ENCODE measurements at regions not wholly inside any gene's neighbourhood (a gene's known extent, or its start where the extent isn't known, plus 50 kb on each side); places are given as distances from the start of the nearest gene placed in this dataset.
"Not testable (repeated sequence)": the region's sequence is repeated elsewhere in the genome, so short reads cannot be mapped to it uniquely, and the experiment has no call there.

DNA sequence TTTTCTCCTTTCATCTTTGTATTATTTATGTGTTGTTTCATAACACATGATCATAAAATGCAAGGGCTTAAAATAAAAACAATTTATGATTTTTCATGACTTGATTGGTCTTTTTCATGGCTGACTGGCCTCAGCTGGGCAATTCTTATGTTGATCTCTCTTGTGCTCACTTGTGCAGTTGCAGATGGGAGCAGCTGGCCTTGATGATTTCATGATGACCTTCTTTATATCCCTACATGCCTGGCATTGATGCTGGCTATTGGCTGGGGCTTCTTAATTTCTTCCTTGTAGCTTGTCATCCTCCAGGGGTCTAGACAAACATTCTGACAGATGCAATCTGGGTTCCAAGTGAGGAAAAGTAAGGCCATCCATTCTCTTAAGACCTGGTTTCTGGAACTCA, 1832.8 kb upstream of the FLRT2 start:
- no peak for DNase-seq (ENCODE audit: low read depth in 2 of 2)

DNA sequence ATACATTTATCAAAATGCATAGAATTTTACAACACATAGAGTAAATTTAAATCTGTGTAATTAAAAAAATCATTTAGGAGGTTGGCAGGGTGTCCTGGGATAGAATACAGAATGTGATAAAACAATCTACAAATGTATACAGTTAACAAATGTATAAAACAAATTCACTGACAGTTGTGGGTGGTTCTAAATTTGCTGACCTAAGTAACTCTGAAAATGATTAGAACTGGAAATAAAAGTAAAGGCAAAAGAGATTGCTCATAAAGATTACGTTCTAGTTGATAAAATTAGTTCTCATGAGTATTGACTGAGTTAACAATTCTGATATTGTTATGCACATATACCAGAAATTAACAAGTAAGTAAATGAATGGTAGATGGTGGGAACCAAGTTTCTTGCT, 1827.3 kb upstream of the FLRT2 start:
- no peak for DNase-seq (ENCODE audit: low read depth in 2 of 2)

- no peak for DNase-seq (ENCODE audit: low read depth in 2 of 2)
These were observed 1823.6 kb upstream of the FLRT2 start for GRCh38 chr14:83706231-83706954.

DNA sequence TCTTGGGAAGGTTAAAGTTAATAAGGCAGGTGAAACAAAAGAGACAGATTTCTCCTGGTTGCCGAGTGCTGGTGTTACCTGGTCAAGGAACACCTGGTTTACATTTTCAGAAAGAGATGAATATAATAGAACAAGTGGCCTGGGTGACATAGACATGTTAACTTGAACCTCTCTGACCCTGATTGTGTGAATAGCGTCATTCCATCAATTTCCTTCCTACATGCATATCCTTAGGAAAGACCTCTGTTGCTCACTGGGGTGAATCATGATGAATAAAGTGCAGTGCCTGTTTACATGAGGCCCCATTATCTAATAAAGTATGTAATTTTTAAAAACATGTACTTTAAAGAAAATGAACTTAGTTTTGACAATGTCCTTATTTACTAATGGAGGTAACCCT, 1822.9 kb upstream of the FLRT2 start:
- DNase-seq (ENCODE audit: low read depth in 2 of 2): no peak

DNA sequence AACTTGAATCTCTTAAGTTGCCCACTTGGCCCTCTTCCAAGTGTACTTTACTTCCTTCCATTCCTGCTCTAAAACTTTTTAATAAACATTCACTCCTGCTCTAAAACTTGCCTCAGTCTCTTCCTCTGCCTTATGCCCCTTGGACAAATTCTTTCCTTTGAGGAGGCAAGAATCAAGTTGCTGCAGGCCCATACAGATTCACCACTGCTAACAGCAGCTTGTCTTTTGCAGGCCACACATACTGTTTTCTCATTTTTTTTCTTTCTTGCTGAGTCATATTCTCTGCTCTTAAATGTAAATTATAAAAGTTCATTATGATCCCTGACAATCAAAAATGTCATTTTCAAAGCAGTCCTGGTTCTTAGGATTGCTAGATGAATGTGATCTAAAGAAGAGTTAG, 1820.8 kb upstream of the FLRT2 start:
- no peak for DNase-seq (ENCODE audit: low read depth in 2 of 2)

- DNase-seq (ENCODE audit: low read depth in 2 of 2): no peak
These were observed 1818.9 kb upstream of the FLRT2 start for GRCh38 chr14:83711046-83711445.

- no peak for DNase-seq (ENCODE audit: low read depth in 2 of 2)
These were observed 1817.4 kb upstream of the FLRT2 start for GRCh38 chr14:83712418-83713129.

DNA sequence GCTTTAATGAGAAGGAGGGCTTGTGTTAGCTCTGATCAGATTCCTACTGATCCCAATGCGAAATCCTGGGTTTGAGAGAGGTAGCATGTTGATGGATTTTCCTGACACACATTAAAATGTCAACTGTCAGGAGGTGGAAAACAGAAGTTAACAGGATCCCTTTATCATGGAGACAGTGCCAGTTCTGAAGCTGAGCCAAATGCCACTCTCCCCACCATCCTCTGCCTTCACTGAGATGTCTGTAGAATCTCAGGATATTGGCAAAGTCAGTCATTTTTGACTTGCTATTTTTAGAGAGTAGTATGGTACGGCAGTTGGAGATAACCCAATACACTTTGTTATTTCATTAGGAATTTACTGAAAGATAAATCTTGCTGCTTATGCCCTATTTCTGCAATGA, 1816.2 kb upstream of the FLRT2 start:
- no peak for DNase-seq (ENCODE audit: low read depth in 2 of 2)

- DNase-seq (ENCODE audit: low read depth in 2 of 2): no peak
These were observed 1815.8 kb upstream of the FLRT2 start for GRCh38 chr14:83714151-83714550.

DNA sequence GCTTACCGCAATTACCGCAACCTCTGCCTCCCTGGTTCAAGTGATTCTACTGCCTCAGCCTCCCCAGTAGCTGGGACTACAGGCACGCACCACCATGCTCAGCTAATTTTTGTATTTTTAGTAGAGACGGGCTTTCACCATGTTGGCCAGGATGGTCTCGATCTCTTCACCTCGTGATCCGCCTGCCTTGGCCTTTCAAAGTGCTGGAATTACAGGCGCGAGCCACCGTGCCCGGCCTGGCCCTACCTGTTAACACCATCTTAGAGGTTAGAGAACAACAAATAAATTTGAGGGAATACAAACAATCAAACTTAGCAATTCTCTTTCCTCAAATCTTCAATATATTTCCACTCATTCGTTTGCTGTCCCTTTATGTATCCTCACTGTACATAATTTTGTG, 1810.5 kb upstream of the FLRT2 start:
- not testable (repeated sequence) for DNase-seq (ENCODE audit: low read depth in 2 of 2)

- no peak for DNase-seq (ENCODE audit: low read depth in 2 of 2)
These were observed 1796.3 kb upstream of the FLRT2 start for GRCh38 chr14:83733670-83734069.

DNA sequence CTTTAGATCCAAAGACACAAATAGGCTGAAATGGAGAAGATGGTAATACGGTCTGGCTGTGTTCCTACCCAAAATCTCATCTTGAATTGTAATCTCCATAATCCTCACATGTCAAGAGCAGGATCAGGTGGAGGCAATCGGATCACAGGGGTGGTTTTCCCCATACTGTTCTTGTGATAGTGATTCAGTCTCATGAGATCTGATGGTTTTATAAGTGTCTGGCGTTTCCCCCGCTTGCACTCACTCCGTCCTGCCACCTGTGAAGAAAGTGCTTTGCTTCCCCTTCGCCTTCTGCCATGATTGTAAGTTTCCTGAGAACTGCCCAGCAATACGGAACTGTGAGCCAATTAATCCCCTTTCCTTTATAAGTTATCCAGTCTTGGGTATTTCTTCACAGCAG, 1795.5 kb upstream of the FLRT2 start:
- no peak for DNase-seq (ENCODE audit: low read depth in 2 of 2)

DNA sequence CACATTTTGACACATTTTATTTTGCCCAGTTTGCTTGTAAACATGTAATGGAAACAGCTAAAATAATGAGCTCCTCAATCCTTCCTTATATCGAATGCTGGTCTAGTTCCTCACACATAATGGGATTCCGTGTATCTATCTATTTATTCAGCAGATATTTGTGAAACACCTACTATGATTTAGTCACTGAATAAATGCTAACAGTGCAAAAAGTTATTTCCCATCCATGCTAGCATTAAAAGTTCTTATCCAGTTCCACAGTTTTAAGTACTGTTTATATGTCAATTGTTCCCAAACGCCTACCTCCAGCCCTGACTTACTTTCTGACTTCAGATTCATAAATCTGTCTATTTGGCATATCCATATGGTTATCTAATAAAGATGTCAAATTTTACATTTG, 1788.7 kb upstream of the FLRT2 start:
- no peak for DNase-seq (ENCODE audit: low read depth in 2 of 2)

DNA sequence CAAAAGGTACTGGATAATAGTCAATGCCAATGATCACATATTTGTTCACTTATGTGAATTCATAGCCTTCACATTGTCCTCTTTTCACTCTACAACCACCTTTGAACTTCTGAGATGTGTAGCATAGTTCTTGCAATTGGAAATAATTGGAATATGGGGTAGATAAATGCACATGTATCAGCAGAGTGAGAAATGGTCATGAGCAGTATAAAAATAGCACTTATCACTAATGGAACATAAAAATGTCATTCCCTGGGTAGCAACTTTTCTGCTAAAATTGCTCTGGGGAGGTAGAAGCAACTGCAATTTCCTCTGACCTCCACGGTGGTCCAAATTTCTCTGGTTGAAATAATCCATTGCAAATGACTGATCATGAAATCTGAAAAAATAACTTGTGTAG, 1785.7 kb upstream of the FLRT2 start:
- no peak for DNase-seq (ENCODE audit: low read depth in 2 of 2)

- DNase-seq (ENCODE audit: low read depth in 2 of 2): no peak
These were observed 1785.1 kb upstream of the FLRT2 start for GRCh38 chr14:83744891-83745290.

DNA sequence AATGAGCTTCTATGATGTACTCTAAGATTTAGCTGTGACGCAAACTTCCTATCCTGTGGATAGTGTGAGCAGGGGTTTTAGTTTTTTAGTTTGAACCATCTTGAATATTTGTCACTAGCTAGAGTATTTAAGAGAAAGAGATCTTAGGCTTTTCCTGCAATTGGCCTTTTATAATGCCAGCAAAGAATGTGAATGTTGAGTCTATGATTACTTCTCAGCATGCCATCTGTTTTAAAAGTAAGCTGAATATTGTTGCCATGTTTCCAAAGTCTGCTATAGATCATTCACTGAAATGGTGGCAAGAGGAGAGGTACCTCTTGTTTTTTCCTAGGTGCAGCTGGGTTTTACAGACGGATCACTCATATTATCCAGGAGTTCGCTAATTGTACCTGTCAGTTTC, 1783.6 kb upstream of the FLRT2 start:
- DNase-seq (ENCODE audit: low read depth in 2 of 2): no peak

- DNase-seq (ENCODE audit: low read depth in 2 of 2): no peak
These were observed 1772.0 kb upstream of the FLRT2 start for GRCh38 chr14:83757916-83758315.

- DNase-seq (ENCODE audit: low read depth in 2 of 2): no peak
These were observed 1765.0 kb upstream of the FLRT2 start for GRCh38 chr14:83764656-83765599.

- no peak for DNase-seq (ENCODE audit: low read depth in 2 of 2)
These were observed 1752.4 kb upstream of the FLRT2 start for GRCh38 chr14:83777516-83777915.

- no peak for DNase-seq (ENCODE audit: low read depth in 2 of 2)
These were observed 1750.7 kb upstream of the FLRT2 start for GRCh38 chr14:83779266-83779665.

DNA sequence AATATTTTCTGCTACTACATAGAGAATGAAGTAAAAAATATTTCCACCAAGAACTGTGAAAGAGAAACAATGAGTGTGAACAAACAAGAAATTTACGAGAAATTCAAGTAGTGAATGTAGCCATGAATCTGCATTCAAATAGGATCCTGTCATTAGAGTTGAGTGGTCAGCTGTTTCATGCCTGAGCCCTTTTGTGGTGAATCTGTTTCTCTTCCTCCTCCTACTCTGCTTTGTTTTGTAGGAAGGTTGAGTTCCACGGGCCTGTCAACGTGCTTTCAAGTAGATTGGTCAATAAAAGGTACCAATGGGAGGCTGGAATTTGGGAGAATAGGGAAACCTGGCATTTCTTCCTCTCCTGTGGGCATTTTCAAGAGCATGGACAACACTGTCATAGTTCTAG, 1749.6 kb upstream of the FLRT2 start:
- no peak for DNase-seq (ENCODE audit: low read depth in 2 of 2)

- DNase-seq (ENCODE audit: low read depth in 2 of 2): no peak
These were observed 1731.5 kb upstream of the FLRT2 start for GRCh38 chr14:83798421-83798820.

- DNase-seq (ENCODE audit: low read depth in 2 of 2): no peak
These were observed 1730.7 kb upstream of the FLRT2 start for GRCh38 chr14:83799233-83799632.

Data from stimulated activated CD4-positive, alpha-beta T cell treated with anti-CD3 and anti-CD28 coated beads, Interleukin-1b, Interleukin-23, amount 100 ng/mL, for 4 hours (primary cell).